ENCODE measurements at regions not wholly inside any gene's neighbourhood (a gene's known extent, or its start where the extent isn't known, plus 50 kb on each side); places are given as distances from the start of the nearest gene placed in this dataset.

DNA sequence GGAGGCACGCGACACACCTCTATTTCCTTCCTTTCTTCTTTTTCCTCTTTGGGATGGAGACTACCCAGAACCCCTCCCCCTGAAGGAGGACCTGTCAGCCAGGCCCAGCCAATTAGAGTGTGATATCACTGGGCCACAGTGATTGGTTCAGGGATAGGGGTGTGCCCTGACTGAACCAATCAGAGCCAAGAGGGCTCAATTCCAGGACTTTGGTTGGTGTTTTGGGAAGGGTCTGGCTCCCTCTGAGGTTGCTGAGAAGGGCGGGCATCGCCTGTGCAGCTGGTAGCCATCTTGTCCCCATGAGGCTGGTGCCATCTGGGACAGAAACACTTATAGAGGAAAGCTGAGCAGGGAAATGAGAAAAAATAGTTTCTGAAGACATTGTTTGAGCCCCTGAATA lies 71.4 kb downstream of the CHST1 start:
- no peak for TF ChIP-seq SPI1 (IDR thresholded peaks at IDR 0.05; ENCODE audit: low read depth, low read length)
- TF ChIP-seq POLR2A (IDR thresholded peaks at IDR 0.05; ENCODE audit: low read depth, low read length): no peak
- TF ChIP-seq POLR2AphosphoS5 (IDR thresholded peaks at IDR 0.05; ENCODE audit: low read depth, low read length): no peak
- no peak for TF ChIP-seq TAF1 (IDR thresholded peaks at IDR 0.05; ENCODE audit: low read depth, low read length)
- TF ChIP-seq PAX5 (IDR thresholded peaks at IDR 0.05; ENCODE audit: insufficient read depth, low read length, severe bottlenecking): no peak
- TF ChIP-seq POU2F2 (IDR thresholded peaks at IDR 0.05; ENCODE audit: low read depth, low read length): no peak
